Muscle of leg (tissue), 3 donors: ENCODE measurements at regions not wholly inside any gene's neighbourhood (a gene's known extent, or its start where the extent isn't known, plus 50 kb on each side); places are given as distances from the start of the nearest gene placed in this dataset.
"Not testable (repeated sequence)": the region's sequence is repeated elsewhere in the genome, so short reads cannot be mapped to it uniquely, and the experiment has no call there.

Source experiments
- DNase-seq: peaks from one replicate; pipeline ENCODE4 v3.0.0; 2013
- H3K27ac ChIP-seq: one replicate; pipeline ENCODE4 v1.5.1; 2013; ENCODE audit warnings: mild to moderate bottlenecking, low read length, control low read depth
- H3K27me3 ChIP-seq: one replicate; pipeline ENCODE4 v1.6.1; 2013; ENCODE audit warnings: low read length; ENCODE audit not compliant: control insufficient read depth, insufficient read depth
- H3K36me3 ChIP-seq: one replicate; pipeline ENCODE4 v1.6.1; 2013; ENCODE audit warnings: low read length; ENCODE audit not compliant: control insufficient read depth, insufficient read depth
- H3K4me1 ChIP-seq: one replicate; pipeline ENCODE4 v1.6.1; 2013; ENCODE audit warnings: low read length; ENCODE audit not compliant: control insufficient read depth, insufficient read depth
- H3K4me3 ChIP-seq: one replicate; pipeline ENCODE4 v1.5.1; 2013; ENCODE audit warnings: low read length, control low read depth
- H3K9me3 ChIP-seq: replicated peaks from 2 replicates; pipeline ENCODE4 v1.6.1; 2013; ENCODE audit warnings: low read depth, low read length; ENCODE audit not compliant: control insufficient read depth
- WGBS: methylation state at CpG from one replicate; pipeline ENCODE4 v1.1.5; 2013; ENCODE audit warnings: missing lambda C conversion rate; ENCODE audit not compliant: insufficient coverage; 5-methylcytosine and 5-hydroxymethylcytosine counted together

DNA sequence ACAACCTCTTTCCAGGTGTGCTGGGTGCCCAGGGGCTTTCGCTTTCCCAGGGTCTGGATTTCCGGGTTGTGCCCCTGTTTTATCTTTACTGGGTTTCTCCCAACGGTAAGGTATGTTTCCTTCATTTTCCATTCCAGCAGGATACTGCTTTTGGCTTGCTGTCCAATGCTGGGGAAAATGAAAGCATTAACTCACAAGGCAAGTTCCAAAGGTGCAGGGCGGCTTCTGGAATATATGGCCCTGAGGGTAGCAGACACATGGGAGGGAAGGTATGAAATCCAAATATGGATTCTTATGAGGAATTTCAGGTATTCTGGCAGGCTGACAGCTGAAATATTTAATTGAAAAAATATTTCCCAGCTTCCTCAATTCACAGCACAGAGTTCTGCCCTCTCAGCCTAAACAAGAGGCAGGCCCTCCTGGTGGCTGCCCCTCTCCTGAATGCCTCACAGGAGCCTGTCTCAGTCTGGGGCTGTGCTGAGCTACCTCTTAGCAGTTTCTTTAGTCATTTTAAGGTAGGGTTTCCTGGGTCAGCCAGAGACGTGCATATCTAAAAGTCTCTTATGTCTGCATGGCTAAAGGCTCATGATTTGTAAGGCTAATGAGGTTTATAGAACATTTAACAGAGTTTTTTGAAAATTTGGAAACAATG, 318.6 kb upstream of the B3GAT1 start:
- H3K36me3 ChIP-seq: no peaks in the 10 kb centered on the region
- H3K27me3 ChIP-seq: peaks cover 25% of the 10 kb centered on the region
- 67% methylated on average over 3 of the region's 5 CpGs for WGBS
- no peak overlapping the region for H3K4me3 ChIP-seq
- no peak overlapping the region for H3K27ac ChIP-seq
- H3K4me1 ChIP-seq: no peaks in the 10 kb centered on the region
- no peaks in the 10 kb centered on the region for H3K9me3 ChIP-seq
- no peak for DNase-seq

DNA sequence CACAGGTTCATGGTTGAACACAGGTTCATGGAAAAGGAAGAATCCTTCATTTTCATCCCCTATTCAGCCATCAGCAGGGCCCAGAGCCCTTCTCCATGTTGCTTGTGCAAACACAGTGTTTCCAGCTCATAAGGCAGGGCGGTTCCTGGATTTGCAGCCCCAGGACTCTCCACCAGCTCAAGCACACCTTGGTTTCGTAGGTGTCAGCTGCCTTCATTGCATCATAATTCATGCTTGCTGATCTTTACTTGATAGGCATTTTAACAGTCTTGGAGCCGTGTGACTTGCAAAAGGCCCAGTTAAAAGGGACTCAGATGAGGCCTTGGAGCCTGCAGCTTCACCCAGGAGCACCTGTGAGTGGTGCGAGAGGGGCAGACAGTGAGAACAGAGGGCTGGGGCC, 318.1 kb upstream of the B3GAT1 start:
- H3K27me3 ChIP-seq: peaks cover 26% of the 10 kb centered on the region
- 66% methylated on average over 4 of the region's 4 CpGs for WGBS
- no peaks in the 10 kb centered on the region for H3K36me3 ChIP-seq
- H3K9me3 ChIP-seq: no peaks in the 10 kb centered on the region
- H3K4me3 ChIP-seq: no peak overlapping the region
- H3K4me1 ChIP-seq: no peaks in the 10 kb centered on the region
- no peak overlapping the region for H3K27ac ChIP-seq
- no peak for DNase-seq

DNA sequence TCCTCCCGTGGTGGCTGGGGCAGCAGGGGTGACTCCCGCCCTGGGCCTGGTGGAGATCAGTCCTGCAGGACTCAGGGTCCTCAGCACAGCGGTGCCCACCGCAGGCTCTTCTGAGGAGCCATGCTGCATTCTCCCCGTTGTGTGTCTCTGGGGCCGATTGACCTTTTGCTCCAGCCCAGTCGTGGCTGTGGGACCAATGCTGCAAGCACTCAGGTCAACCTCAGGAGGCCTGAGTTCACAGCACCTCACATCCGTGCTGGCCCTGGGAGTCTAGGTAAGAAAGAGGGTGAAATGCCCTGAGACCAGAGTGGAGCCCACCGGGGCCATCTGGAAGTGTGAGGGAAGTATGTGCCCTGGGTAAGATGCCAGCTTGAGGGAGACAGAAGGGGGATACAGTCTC, 316.1 kb upstream of the B3GAT1 start:
- Histone ChIP-seq H3K4me1 (no peaks in the 10 kb centered on the region), H3K27ac (no peak overlapping the region), H3K9me3 (no peaks in the 10 kb centered on the region), H3K27me3 (peaks cover 29% of the 10 kb centered on the region), H3K4me3 (no peak overlapping the region), H3K36me3 (no peaks in the 10 kb centered on the region)
- 82% methylated on average over 9 of the region's 9 CpGs for WGBS
- no peak for DNase-seq

DNA sequence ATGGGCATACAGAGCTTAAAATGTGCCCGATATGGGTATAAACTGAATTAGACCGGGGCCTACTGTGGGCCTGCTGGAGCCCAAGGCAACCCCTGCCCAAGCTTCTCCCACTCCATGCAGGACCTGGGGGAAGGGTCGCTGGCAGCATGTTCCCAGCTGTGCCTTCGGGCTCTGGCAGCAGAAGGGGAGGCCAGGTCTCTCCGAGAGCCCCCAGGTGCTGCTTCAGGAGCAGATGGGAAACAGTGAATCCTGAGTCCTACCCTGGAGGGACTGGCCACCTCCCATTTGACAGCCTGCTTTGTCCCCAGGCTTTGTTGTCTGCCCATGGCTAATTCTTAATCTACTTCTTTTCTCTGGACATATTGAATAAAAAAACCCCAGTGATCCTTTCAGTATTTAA, 315.6 kb upstream of the B3GAT1 start:
- H3K9me3 ChIP-seq: no peaks in the 10 kb centered on the region
- H3K4me3 ChIP-seq: no peak overlapping the region
- H3K27ac ChIP-seq: no peak overlapping the region
- no peaks in the 10 kb centered on the region for H3K36me3 ChIP-seq
- no peaks in the 10 kb centered on the region for H3K4me1 ChIP-seq
- peaks cover 29% of the 10 kb centered on the region for H3K27me3 ChIP-seq
- 70% methylated on average over 3 of the region's 5 CpGs for WGBS
- no peak for DNase-seq

DNA sequence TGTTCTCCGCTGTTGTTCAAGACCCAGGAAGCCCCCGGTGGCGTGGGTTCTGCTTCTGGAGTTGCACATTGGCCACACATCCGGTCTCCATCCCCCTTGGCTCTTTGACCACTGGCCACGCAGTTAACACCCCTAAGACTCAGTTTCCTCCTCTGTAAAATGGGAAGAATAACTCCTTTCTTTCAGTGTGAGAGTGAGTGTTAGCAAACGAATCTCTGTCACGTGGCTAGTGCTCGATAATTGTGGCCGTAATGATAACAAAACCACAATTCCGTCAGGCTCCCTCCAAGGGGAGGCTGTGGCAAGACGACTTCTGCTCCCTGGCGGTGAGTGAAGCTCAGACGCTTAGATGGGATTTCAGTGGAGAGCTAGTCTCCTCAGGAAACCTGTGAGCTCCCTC, 315.2 kb upstream of the B3GAT1 start:
- Histone ChIP-seq H3K27ac (no peak overlapping the region), H3K27me3 (peaks cover 26% of the 10 kb centered on the region), H3K4me3 (no peak overlapping the region), H3K36me3 (no peaks in the 10 kb centered on the region), H3K9me3 (no peaks in the 10 kb centered on the region), H3K4me1 (no peaks in the 10 kb centered on the region)
- DNase-seq: no peak
- WGBS: 79% methylated on average over 10 of the region's 13 CpGs

DNA sequence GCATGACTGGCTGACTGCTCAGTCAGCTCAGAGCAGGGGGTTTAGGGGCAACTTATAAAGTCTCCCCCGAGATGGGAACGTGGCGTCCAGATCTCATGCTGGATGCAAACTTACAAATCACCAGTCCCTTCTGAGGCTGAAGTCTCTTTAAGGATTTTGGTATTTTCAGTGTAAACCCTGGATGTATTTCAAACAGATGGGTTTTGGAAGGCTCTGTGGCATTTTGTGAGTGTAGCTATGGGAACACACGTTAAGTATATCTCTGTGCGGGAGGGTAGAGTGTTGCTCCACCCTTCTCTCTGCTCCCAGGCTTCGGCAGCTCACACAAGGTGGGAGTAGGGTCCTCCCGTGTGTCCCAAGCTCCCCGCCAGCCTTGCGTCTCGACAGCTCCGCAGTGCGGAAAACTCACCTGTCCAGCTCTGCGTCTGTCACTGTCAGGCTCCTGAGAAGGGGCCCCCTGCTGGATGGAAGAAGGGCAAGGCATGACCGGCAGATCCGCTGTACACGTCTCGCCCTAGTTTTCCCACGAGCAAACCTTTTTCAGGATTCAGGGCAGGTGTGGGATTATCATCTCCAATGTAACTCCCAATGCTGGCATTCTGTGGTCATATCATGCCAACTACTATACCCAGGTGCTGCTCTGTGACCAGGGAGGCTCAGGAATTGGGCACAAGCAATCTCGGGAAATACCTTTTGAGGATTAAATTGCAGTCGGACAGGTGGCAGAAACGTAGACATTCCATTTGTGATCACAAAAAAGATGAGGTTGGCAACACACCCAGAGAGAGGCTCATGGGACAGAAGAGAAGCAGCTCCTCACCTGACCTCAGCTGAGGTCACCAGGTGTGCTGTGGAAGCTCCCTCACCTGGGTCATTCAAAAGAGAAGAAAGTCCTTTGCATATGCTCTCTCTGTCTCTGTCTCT, 313.9 kb upstream of the B3GAT1 start:
- no peak overlapping the region for H3K27ac ChIP-seq
- H3K4me3 ChIP-seq: no peak overlapping the region
- H3K9me3 ChIP-seq: no peaks in the 10 kb centered on the region
- no peak for DNase-seq
- no peaks in the 10 kb centered on the region for H3K36me3 ChIP-seq
- H3K4me1 ChIP-seq: no peaks in the 10 kb centered on the region
- H3K27me3 ChIP-seq: peaks cover 19% of the 10 kb centered on the region
- 42% methylated on average over 13 of the region's 21 CpGs for WGBS

DNA sequence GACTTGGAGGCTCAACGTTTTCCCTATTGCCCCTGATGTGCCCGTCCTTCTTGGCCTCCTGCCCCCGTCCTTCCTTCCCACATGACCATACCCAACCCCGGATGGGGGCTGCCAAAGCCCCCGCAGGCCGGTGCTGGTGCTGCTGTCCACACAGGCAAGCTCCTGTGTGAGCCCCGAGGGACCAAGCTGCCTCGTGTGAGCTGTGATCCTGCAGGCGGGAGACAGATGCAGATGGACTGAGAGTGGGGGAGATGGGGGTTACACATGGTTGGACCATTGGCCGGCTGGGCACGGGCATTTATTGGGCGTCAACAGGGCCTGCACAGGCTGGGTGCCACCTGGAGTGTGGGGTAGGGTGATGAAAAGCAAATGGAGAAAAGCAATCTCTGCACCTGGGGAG, 313.2 kb upstream of the B3GAT1 start:
- Histone ChIP-seq H3K4me3 (no peak overlapping the region), H3K27ac (no peak overlapping the region), H3K36me3 (no peaks in the 10 kb centered on the region), H3K4me1 (no peaks in the 10 kb centered on the region), H3K27me3 (peaks cover 19% of the 10 kb centered on the region), H3K9me3 (no peaks in the 10 kb centered on the region)
- 63% methylated on average over 8 of the region's 12 CpGs for WGBS
- DNase-seq: no peak

DNA sequence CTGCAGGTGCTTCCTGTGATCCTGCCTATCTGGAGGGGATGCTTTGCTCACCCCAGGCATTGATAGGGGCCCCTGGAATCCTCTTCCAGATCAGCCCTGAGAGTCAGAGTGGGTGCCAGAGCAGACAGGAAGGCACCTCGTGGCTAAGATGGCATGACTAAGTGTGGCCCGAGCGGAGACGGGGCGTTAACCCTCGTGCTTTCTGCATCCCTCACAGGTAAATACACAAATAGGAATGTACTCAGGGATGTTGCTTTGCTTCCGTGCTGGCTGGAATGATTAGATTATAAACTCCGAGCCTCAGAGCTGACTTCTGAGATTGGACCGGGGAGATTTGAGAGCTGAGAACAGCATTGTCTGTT, 312.7 kb upstream of the B3GAT1 start:
- no peak for DNase-seq
- H3K9me3 ChIP-seq: no peaks in the 10 kb centered on the region
- no peak overlapping the region for H3K27ac ChIP-seq
- peaks cover 19% of the 10 kb centered on the region for H3K27me3 ChIP-seq
- no peaks in the 10 kb centered on the region for H3K4me1 ChIP-seq
- WGBS: 68% methylated on average over 7 of the region's 9 CpGs
- no peak overlapping the region for H3K4me3 ChIP-seq
- no peaks in the 10 kb centered on the region for H3K36me3 ChIP-seq

DNA sequence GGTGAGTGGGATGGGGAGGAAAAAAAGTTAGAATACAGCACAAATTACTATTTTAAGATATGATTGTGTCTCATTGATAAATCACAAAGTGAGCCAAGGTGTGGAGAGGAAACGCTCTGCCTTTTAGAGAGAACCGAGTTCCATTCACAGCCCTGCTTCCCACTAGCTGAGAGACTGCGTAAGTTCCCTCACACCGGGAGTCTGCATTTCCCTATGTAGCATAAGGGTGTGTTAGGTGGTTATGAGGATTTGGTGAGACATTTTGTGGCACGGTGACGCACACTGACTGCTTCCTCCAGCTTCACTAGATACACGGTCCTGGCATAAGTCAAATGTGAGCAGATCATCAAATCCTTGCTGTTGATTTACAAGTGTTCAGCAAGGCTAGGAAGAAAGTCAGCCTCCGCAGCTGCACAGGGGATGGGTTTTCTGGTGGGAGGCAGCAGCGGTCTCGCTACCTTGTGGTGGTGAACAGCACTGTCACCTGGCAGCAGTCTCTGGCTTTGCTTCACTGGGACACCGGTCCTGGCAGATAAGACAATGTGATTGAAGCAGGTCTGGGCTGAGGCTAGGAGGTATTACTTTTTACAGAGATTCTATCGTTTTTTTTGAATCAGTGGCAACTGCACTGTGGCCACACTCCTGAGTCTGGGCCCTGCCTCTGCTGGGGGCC, 312.2 kb upstream of the B3GAT1 start:
- Histone ChIP-seq H3K9me3 (no peaks in the 10 kb centered on the region), H3K4me3 (no peak overlapping the region), H3K27me3 (peaks cover 21% of the 10 kb centered on the region), H3K4me1 (no peaks in the 10 kb centered on the region), H3K36me3 (no peaks in the 10 kb centered on the region), H3K27ac (no peak overlapping the region)
- DNase-seq: no peak
- WGBS: 45% methylated on average over 6 of the region's 12 CpGs

DNA sequence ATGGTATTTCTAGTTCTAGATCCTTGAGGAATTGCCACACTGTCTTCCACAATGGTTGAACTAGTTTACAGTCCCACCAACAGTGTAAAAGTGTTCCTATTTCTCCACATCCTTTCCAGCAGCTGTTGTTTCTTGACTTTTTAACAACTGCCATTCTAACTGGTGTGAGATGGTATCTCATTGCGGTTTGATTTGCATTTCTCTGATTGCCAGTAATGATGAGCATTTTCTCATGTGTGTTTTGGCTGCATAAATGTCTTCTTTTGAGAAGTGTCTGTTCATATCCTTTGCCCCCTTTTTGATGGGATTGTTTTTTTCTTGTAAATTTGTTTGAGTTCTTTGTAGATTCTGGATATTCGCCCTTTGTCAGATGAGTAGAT, 308.6 kb upstream of the B3GAT1 start:
- not testable (repeated sequence) for H3K4me1 ChIP-seq, H3K4me3 ChIP-seq, H3K36me3 ChIP-seq, DNase-seq, H3K27ac ChIP-seq, H3K9me3 ChIP-seq
- no CpG with 5 or more reads among the region's 2 CpGs for WGBS
- H3K27me3 ChIP-seq: peaks cover 21% of the 10 kb centered on the region
